HG03354 (cell line): ENCODE measurements at regions not wholly inside any gene's neighbourhood (a gene's known extent, or its start where the extent isn't known, plus 50 kb on each side); places are given as distances from the start of the nearest gene placed in this dataset.

Experiments
- ATAC-seq: cut with Tn5 transposase; IDR thresholded peaks from one replicate; pipeline ENCODE4 v1.9.1; 2021; ENCODE audit warnings: mild to moderate bottlenecking; ENCODE audit not compliant: unreplicated experiment, poor library complexity, severe bottlenecking

GRCh38 chr5:74432721-74433120 is 207.8 kb downstream of the ENC1 start:
- no peak for ATAC-seq

GRCh38 chr5:74432216-74432615 is 208.3 kb downstream of the ENC1 start:
- ATAC-seq: no peak

DNA sequence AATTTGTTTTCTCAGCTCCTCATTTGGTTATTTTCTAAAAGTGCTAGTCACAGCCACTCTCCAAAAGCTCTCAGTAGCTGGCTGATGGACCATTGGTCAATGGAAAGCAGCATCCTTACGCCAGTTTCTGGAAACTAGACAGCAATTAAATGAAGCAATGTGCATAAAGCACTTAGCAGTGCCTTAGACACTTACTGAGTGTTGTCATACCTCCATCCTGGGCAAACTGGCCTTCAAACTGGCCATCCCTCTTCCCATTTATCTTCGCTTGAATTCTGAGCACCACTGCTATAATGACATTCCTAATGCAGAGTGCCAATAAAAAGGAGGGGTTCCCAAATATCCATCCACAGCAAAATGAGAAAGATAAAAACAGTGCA is 209.2 kb downstream of the ENC1 start:
- no peak for ATAC-seq

- no peak for ATAC-seq
Observed at GRCh38 chr5:74430631-74431289, 209.8 kb downstream of the ENC1 start.

- no peak for ATAC-seq
Observed at GRCh38 chr5:74429495-74429894, 211.0 kb downstream of the ENC1 start.

DNA sequence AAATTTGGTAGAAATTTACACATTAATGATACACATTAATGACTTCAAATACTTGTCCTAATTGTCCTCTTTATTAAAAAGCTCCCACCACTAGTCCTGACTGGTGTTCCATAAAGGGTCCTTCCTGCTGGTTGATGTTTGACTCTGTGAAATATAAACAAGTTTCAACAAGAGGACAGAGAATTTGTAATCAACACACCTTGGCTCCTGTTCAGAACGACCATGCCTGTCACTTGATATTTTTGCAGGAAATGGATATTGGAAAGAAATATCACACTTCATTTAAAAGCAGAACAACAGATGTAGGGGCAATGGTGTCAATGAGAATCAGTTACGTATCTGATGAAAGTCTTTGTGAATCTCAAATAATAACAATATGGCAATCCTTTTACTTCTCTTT is 211.7 kb downstream of the ENC1 start:
- no peak for ATAC-seq

- no peak for ATAC-seq
Observed at GRCh38 chr5:74428275-74428674, 212.3 kb downstream of the ENC1 start.

GRCh38 chr5:74426506-74426905 is 214.0 kb downstream of the ENC1 start:
- no peak for ATAC-seq

DNA sequence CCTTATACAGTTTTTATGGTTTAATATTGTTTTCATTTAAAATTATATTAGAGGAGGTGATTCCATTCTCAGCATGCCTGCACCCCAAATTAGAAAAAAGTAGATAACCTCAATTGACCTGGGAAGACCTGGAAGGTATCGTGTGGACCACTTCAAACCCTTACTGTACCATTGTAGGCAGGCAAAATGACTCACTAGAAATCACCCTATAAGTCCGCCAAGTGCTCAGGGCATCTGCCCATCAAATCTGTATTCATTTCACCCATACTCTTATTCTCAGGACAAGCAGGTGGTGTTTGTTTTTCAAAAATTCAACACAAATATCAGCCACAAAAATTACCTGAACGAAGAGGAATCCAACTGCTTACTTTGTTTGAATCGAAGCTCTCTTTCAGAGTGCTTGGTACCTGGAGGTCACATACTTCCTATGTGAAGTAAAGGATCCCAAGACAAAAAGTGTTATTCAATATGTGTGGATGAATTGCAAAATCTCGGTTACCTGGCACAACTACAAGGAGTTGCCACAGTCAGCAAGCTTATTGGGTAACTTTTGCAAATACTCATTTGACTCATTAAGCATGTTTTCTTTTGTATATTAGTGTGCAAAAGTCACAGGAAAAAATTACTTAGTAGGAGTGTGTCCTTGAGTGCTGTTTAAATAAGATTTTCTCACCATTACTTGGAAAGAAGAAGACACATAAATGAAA is 216.2 kb downstream of the ENC1 start:
- no peak for ATAC-seq

- ATAC-seq: no peak
Observed at GRCh38 chr5:74423383-74423782, 217.1 kb downstream of the ENC1 start.

- no peak for ATAC-seq
Observed at GRCh38 chr5:74422671-74423070, 217.9 kb downstream of the ENC1 start.

- no peak for ATAC-seq
Observed at GRCh38 chr5:74422030-74422429, 218.5 kb downstream of the ENC1 start.

DNA sequence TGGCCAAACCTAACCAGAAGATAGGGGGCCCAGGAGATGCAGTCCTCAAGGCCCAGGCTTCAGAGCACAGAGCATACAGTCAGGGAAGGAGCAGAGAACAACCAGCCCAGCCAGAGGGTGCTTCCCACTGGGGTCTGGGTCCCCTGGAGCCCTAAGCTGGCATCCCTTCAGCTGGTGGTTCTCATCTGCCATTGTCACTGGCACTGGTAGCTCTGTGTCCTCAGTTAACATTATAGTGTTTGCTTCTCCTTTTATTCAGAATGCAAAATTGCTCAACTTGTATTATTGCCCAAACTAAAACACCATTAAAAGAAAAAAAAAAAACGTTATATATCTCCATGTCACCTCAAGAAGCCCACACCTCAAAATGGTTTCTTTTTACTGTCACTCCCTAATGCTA is 219.2 kb downstream of the ENC1 start:
- no peak for ATAC-seq

GRCh38 chr5:74420947-74421346 is 219.6 kb downstream of the ENC1 start:
- ATAC-seq: no peak

DNA sequence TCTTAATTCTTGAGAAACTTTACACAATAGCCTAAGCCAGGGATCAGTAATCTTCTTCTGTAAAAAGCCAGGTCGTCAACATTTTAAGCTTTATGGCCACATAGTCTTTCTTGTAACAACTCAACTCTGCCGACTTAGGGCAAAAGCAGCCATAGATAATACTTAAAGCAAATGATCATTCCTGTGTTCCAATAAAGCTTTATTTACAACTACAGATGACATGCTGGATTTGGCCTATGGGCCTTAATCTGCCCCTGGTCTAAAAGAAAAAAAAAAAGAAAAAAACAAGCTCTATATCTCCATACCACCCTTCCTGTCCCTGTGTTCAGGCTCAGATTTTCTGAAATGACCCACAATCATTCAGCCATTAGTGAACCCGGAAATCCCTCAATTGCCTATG is 220.3 kb downstream of the ENC1 start:
- ATAC-seq: no peak

DNA sequence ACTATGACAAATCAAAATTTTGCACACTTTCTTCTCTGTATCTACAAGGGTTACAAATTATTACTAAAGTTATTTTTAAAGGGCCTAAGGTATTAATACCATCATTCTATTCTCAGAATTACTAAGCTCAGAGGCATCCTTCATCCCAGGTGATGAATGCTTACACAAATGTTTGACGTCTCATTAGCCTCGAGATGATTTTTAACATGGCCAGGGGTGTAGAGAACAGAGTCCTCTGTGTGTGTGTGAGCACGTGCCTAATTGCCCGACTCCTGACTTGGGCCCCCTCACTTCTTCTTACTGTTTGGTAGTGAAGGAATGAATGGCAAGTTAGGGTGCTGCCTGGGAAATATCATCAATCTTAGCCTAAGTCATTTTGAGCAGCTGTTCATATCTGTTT is 221.1 kb downstream of the ENC1 start:
- no peak for ATAC-seq

DNA sequence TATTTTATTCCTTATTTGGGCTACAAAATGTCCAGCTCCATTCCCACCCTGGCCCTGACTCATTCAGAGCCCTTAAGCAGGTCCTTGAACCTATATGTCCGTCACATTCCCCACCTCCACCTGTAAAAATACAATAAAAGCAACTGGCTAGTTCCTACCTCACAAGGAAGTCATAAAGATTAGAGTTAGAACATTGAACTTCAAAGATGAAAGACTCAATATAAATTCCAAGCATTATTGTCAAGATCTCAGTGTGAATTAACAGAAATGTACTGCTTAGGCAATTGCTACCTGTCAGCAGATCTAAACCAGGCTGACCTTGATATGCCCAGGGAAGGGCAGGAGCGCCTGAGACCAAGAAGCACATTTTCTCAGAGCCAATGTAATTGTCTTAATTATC is 221.8 kb downstream of the ENC1 start:
- ATAC-seq: no peak

DNA sequence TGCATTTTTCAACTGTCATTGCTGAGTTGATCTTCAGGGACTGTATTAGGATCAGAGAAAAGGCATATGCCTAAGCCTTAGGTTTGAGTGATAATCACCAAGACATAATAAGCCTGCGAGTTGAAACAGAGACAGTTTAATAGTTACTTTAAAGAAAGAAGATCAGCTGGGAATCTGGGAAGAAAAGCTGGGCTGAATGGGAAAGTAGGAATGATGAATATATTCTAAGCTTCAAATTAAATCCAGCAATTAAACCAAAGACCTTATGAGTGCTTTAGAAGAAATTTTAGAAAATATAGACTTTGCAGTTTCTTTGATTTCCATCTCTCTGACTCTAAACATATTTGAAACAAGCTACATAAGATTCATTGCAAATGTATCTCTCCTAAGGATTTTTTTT is 222.3 kb downstream of the ENC1 start:
- no peak for ATAC-seq

- no peak for ATAC-seq
Observed at GRCh38 chr5:74415695-74416102, 224.8 kb downstream of the ENC1 start.

- no peak for ATAC-seq
Observed at GRCh38 chr5:74414228-74414627, 226.3 kb downstream of the ENC1 start.

- ATAC-seq: no peak
Observed at GRCh38 chr5:74413403-74414048, 227.0 kb downstream of the ENC1 start.
